Neural progenitor cell (in vitro differentiated cells): ENCODE measurements at regions not wholly inside any gene's neighbourhood (a gene's known extent, or its start where the extent isn't known, plus 50 kb on each side); places are given as distances from the start of the nearest gene placed in this dataset.

Experiments
- DNase-seq: peaks from one replicate; pipeline ENCODE4 v3.0.0-alpha.2; 2016; ENCODE audit warnings: low spot score
- H2AFZ ChIP-seq: fragments of 200-600 bp; sonication (generic); replicated peaks from 2 replicates; pipeline ENCODE4 v1.6.1; 2016; ENCODE audit warnings: antibody characterized with exemption
- H3F3A ChIP-seq: fragments of 200-600 bp; sonication (generic); 2 replicates; pipeline ENCODE4 v1.6.1; 2016; ENCODE audit warnings: antibody characterized with exemption, low read depth
- H3K27ac ChIP-seq: fragments of 200-600 bp; sonication (generic); 2 replicates; pipeline ENCODE4 v1.5.1; 2016; ENCODE audit warnings: mild to moderate bottlenecking
- H3K27me3 ChIP-seq: fragments of 200-600 bp; sonication (generic); 2 replicates; pipeline ENCODE4 v1.6.1; 2016; ENCODE audit warnings: mild to moderate bottlenecking, moderate library complexity
- H3K36me3 ChIP-seq: fragments of 200-600 bp; sonication (generic); 2 replicates; pipeline ENCODE4 v1.5.1; 2016
- H3K4me1 ChIP-seq: fragments of 200-600 bp; sonication (generic); 2 replicates; pipeline ENCODE4 v1.6.1; 2016; ENCODE audit warnings: mixed run types
- H3K4me2 ChIP-seq: fragments of 200-600 bp; sonication (generic); 2 replicates; pipeline ENCODE4 v1.6.1; 2016
- H3K4me3 ChIP-seq: fragments of 200-600 bp; sonication (generic); 2 replicates; pipeline ENCODE4 v1.5.1; 2016
- H3K79me2 ChIP-seq: fragments of 200-600 bp; sonication (generic); 2 replicates; pipeline ENCODE4 v1.6.1; 2016; ENCODE audit warnings: low read depth
- H3K9ac ChIP-seq: fragments of 200-600 bp; sonication (generic); 2 replicates; pipeline ENCODE4 v1.6.1; 2016
- H3K9me3 ChIP-seq: fragments of 200-600 bp; sonication (generic); 2 replicates; pipeline ENCODE4 v1.5.1; 2016; ENCODE audit warnings: low read depth
- H4K20me1 ChIP-seq: fragments of 200-600 bp; sonication (generic); 2 replicates; pipeline ENCODE4 v1.6.1; 2016; ENCODE audit warnings: low read depth
- H3K27ac Mint-ChIP-seq: 3 replicates; pipeline ENCODE4 v1.8.0; 2021; ENCODE audit warnings: mixed read lengths
- H3K27me3 Mint-ChIP-seq: 2 replicates; pipeline ENCODE4 v1.8.0; 2022; ENCODE audit warnings: low read depth, mild to moderate bottlenecking, inconsistent platforms, moderate library complexity, mixed read lengths; ENCODE audit not compliant: insufficient read depth
- H3K36me3 Mint-ChIP-seq: 3 replicates; pipeline ENCODE4 v1.8.0; 2021; ENCODE audit warnings: mixed read lengths
- H3K4me1 Mint-ChIP-seq: 3 replicates; pipeline ENCODE4 v1.8.0; 2021; ENCODE audit warnings: mixed read lengths
- H3K4me3 Mint-ChIP-seq: 3 replicates; pipeline ENCODE4 v1.8.0; 2021; ENCODE audit warnings: mild to moderate bottlenecking, moderate library complexity, mixed read lengths
- H3K9me3 Mint-ChIP-seq: 3 replicates; pipeline ENCODE4 v1.8.0; 2020; ENCODE audit warnings: mixed read lengths
- CTCF ChIP-seq: fragments of 200-600 bp; sonication (generic); IDR thresholded peaks from 2 replicates; pipeline ENCODE4 v1.5.1; 2017; ENCODE audit warnings: antibody characterized with exemption, mild to moderate bottlenecking
- EZH2 ChIP-seq: fragments of 200-600 bp; sonication (generic); IDR thresholded peaks from 2 replicates; pipeline ENCODE4 v1.6.1; 2017; ENCODE audit warnings: antibody characterized with exemption, mild to moderate bottlenecking, moderate library complexity
- EZH2phosphoT487 ChIP-seq: fragments of 200-600 bp; sonication (generic); IDR thresholded peaks from 2 replicates; pipeline ENCODE4 v1.6.1; 2017; ENCODE audit warnings: antibody characterized with exemption

- Histone ChIP-seq H3K27ac (no peak overlapping the region), H4K20me1 (no peaks in the 10 kb centered on the region), H2AFZ (no peak overlapping the region), H3K4me1 (peaks cover 7% of the 10 kb centered on the region), H3K9me3 (no peaks in the 10 kb centered on the region), H3K36me3 (no peaks in the 10 kb centered on the region), H3F3A (no peaks in the 10 kb centered on the region), H3K9ac (no peak overlapping the region), H3K4me2 (no peak overlapping the region), H3K27me3 (no peaks in the 10 kb centered on the region), H3K79me2 (no peaks in the 10 kb centered on the region), H3K4me3 (no peak overlapping the region)
- TF ChIP-seq EZH2phosphoT487, result no peak
- TF ChIP-seq EZH2, result no peak
- TF ChIP-seq CTCF, result no peak
- H3K27ac Mint-ChIP-seq, result no peak overlapping the region
- peaks cover 19% of the 10 kb centered on the region for H3K4me1 Mint-ChIP-seq
- H3K9me3 Mint-ChIP-seq, result peaks cover 6% of the 10 kb centered on the region
- no peaks in the 10 kb centered on the region for H3K36me3 Mint-ChIP-seq
- peak overlapping the region; percentile 50 for H3K4me3 Mint-ChIP-seq
- no peak for DNase-seq
- H3K27me3 Mint-ChIP-seq, result peaks cover 7% of the 10 kb centered on the region
Measured at GRCh38 chr1:208456487-208456886, 212.3 kb upstream of the PLXNA2 start.

- H3K9ac ChIP-seq, result no peak overlapping the region
- peaks cover 6% of the 10 kb centered on the region for H3K9me3 Mint-ChIP-seq
- H3K4me3 ChIP-seq, result no peak overlapping the region
- H3K9me3 ChIP-seq, result no peaks in the 10 kb centered on the region
- H3K27me3 ChIP-seq, result no peaks in the 10 kb centered on the region
- H2AFZ ChIP-seq, result no peak overlapping the region
- H3K79me2 ChIP-seq, result no peaks in the 10 kb centered on the region
- H3K27ac Mint-ChIP-seq, result no peak overlapping the region
- no peak overlapping the region for H3K4me3 Mint-ChIP-seq
- H4K20me1 ChIP-seq, result no peaks in the 10 kb centered on the region
- H3K27ac ChIP-seq, result no peak overlapping the region
- no peaks in the 10 kb centered on the region for H3K36me3 Mint-ChIP-seq
- no peak for DNase-seq
- H3K4me2 ChIP-seq, result no peak overlapping the region
- H3F3A ChIP-seq, result no peaks in the 10 kb centered on the region
- peaks cover 3% of the 10 kb centered on the region for H3K4me1 ChIP-seq
- H3K4me1 Mint-ChIP-seq, result peaks cover 12% of the 10 kb centered on the region
- H3K27me3 Mint-ChIP-seq, result peaks cover 9% of the 10 kb centered on the region
- H3K36me3 ChIP-seq, result no peaks in the 10 kb centered on the region
- no peak for TF ChIP-seq EZH2
Measured at GRCh38 chr1:208460823-208461222, 216.6 kb upstream of the PLXNA2 start.

GRCh38 chr1:208461680-208462079 lies 217.5 kb upstream of the PLXNA2 start:
- Histone ChIP-seq H3K9me3 (no peaks in the 10 kb centered on the region), H2AFZ (no peak overlapping the region), H3K9ac (no peak overlapping the region), H3K27ac (no peak overlapping the region), H4K20me1 (no peaks in the 10 kb centered on the region), H3F3A (no peaks in the 10 kb centered on the region), H3K79me2 (no peaks in the 10 kb centered on the region), H3K4me3 (no peak overlapping the region), H3K4me2 (no peak overlapping the region), H3K36me3 (no peaks in the 10 kb centered on the region), H3K4me1 (no peaks in the 10 kb centered on the region), H3K27me3 (no peaks in the 10 kb centered on the region)
- H3K4me1 Mint-ChIP-seq, result peaks cover 4% of the 10 kb centered on the region
- peaks cover 6% of the 10 kb centered on the region for H3K9me3 Mint-ChIP-seq
- no peak overlapping the region for H3K27ac Mint-ChIP-seq
- no peak for TF ChIP-seq EZH2
- peak; percentile 56 for TF ChIP-seq CTCF
- H3K36me3 Mint-ChIP-seq, result no peaks in the 10 kb centered on the region
- H3K4me3 Mint-ChIP-seq, result no peak overlapping the region
- peak; percentile 33 for DNase-seq
- H3K27me3 Mint-ChIP-seq, result peaks cover 8% of the 10 kb centered on the region

GRCh38 chr1:208462761-208463160 lies 218.6 kb upstream of the PLXNA2 start:
- Histone ChIP-seq H3K4me2 (no peak overlapping the region), H2AFZ (no peak overlapping the region), H3K9ac (no peak overlapping the region), H3K79me2 (no peaks in the 10 kb centered on the region), H3K9me3 (no peaks in the 10 kb centered on the region), H3K27ac (no peak overlapping the region), H4K20me1 (no peaks in the 10 kb centered on the region), H3K27me3 (no peaks in the 10 kb centered on the region), H3K36me3 (no peaks in the 10 kb centered on the region), H3K4me3 (no peak overlapping the region), H3F3A (no peaks in the 10 kb centered on the region), H3K4me1 (no peaks in the 10 kb centered on the region)
- H3K4me1 Mint-ChIP-seq, result peaks cover 8% of the 10 kb centered on the region
- no peak overlapping the region for H3K4me3 Mint-ChIP-seq
- no peaks in the 10 kb centered on the region for H3K36me3 Mint-ChIP-seq
- H3K9me3 Mint-ChIP-seq, result peaks cover 2% of the 10 kb centered on the region
- H3K27me3 Mint-ChIP-seq, result peaks cover 4% of the 10 kb centered on the region
- no peak for TF ChIP-seq EZH2phosphoT487
- TF ChIP-seq EZH2, result no peak
- no peak for TF ChIP-seq CTCF
- H3K27ac Mint-ChIP-seq, result no peak overlapping the region
- no peak for DNase-seq
